Neural cell (in vitro differentiated cells): ENCODE measurements at regions not wholly inside any gene's neighbourhood (a gene's known extent, or its start where the extent isn't known, plus 50 kb on each side); places are given as distances from the start of the nearest gene placed in this dataset.

ENCODE experiments used
- CTCF ChIP-seq: fragments of 450-650 bp; IDR thresholded peaks from 2 replicates; pipeline ENCODE4 v1.5.1; 2014; ENCODE audit warnings: antibody characterized with exemption, mild to moderate bottlenecking, moderate library complexity; ENCODE audit not compliant: poor library complexity, severe bottlenecking
- EP300 ChIP-seq: fragments of 450-650 bp; conservative IDR thresholded peaks from 2 replicates; pipeline ENCODE4 v1.6.1; 2014; ENCODE audit warnings: antibody characterized with exemption, mild to moderate bottlenecking, moderate library complexity; ENCODE audit not compliant: poor library complexity, severe bottlenecking
- EZH2 ChIP-seq: fragments of 200-600, 300-800 bp; shearing (Covaris generic), sonication (generic); IDR thresholded peaks from 2 replicates; pipeline ENCODE4 v1.6.1; 2014; ENCODE audit warnings: antibody characterized with exemption, low read length, borderline replicate concordance, mild to moderate bottlenecking; ENCODE audit not compliant: insufficient read depth, poor library complexity, severe bottlenecking
- POLR2AphosphoS5 ChIP-seq: IDR thresholded peaks from 2 replicates; pipeline ENCODE4 v1.6.1; 2012
- RAD21 ChIP-seq: fragments of 450-650 bp; conservative IDR thresholded peaks from 2 replicates; pipeline ENCODE4 v1.6.1; 2014; ENCODE audit warnings: antibody characterized with exemption, mild to moderate bottlenecking, moderate library complexity
- REST ChIP-seq: IDR thresholded peaks from 2 replicates; pipeline ENCODE4 v1.6.1; 2012; ENCODE audit warnings: borderline replicate concordance
- SMC3 ChIP-seq: fragments of 450-650 bp; conservative IDR thresholded peaks from 2 replicates; pipeline ENCODE4 v1.6.1; 2014; ENCODE audit warnings: antibody characterized with exemption, mild to moderate bottlenecking, moderate library complexity; ENCODE audit not compliant: poor library complexity
- TAF1 ChIP-seq: IDR thresholded peaks from 2 replicates; pipeline ENCODE4 v1.6.1; 2012; ENCODE audit warnings: low read depth

GRCh38 chr5:58354827-58355226, 105.1 kb downstream of the PLK2 start:
- TF ChIP-seq REST, result no peak
- no peak for TF ChIP-seq CTCF
- TF ChIP-seq EZH2, result no peak
- no peak for TF ChIP-seq POLR2AphosphoS5
- no peak for TF ChIP-seq SMC3
- TF ChIP-seq EP300, result no peak
- no peak for TF ChIP-seq RAD21
- TF ChIP-seq TAF1, result no peak
